HK-2 (cell line): ENCODE measurements at regions not wholly inside any gene's neighbourhood (a gene's known extent, or its start where the extent isn't known, plus 50 kb on each side); places are given as distances from the start of the nearest gene placed in this dataset.

Experiments
- DNase-seq: peaks from one replicate; pipeline ENCODE4 v3.0.0-alpha.2; 2018; ENCODE audit not compliant: unreplicated experiment

- DNase-seq: no peak
Measured at GRCh38 chr6:33863723-33864440, 60.1 kb upstream of the MLN start.

GRCh38 chr6:33863084-33863483 lies 59.3 kb upstream of the MLN start:
- DNase-seq: no peak

- no peak for DNase-seq
Measured at GRCh38 chr6:33862536-33862935, 58.7 kb upstream of the MLN start.

DNA sequence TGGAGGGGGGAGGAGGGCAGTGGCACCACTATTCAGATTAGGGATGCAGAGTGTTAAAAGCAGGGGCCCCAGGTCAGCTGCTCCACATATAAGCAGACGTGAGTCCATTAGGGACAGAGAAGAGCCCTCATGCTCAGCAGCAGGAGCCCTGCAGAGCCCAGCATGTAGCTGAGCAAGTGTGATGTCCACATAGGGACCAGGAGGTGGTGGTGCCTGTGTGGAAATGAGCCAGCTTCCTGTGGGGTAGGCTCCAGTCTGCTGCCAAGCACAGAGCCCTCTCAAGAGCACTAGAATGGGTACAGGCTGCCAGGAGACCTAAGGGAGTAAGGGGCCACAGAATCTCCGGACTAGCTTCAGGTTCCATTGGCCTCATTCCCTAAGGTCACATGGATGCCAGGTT lies 57.9 kb upstream of the MLN start:
- no peak for DNase-seq

DNA sequence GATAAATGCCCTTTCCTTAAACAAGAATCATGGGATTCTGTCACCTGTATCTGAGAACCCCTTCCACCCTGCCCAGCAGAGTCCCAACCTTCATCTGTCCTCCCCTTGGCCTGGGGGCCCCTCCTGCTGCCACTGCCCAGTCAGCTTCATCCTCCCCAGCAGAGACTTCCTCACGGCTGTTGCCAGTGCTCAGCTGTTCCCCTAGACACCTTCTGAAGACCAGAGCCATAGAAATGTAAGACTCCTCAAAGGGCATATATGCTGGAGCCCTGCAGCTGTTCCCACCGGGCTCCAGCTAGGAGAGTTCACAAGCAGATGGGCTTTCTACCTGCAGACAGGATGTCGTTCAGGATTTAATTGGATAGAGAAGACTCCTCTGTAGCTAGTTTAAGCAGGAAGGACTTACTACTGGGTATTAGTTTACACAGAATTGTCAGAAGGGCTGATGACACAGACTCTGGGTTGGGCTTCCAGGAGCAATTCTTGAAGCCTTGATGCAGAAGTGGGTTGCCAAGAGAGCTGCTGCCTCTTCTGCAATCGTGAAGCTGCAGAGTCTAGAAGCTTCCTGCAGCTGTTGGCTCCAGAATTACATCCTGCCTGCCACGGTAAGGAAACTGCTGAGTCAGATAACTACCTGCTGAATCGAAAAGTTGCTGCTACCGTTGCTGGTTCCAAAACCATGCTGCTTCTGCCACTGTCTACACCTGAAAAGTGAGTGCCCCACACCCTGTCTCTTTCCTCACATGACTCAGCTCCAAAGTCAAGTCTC lies 57.1 kb upstream of the MLN start:
- no peak for DNase-seq

DNA sequence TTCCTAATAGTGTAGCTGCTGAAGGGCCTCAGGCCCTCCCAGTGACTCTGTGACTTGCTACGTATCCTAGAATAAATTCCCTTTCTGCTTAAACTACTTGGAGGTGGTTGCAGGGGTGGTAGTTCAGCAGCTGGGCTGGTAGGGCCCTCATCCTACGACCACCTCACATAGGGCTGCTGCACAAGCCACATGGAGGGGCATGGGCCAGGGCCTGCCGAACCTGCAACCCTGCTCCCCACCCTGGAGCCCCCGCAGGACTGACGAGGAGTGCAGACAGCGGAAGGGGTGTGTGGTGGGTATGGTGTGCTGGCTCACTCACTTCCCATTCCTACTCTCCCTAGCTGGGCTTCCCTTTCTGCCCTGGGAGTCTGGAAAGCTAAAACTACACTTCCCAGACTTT lies 56.2 kb upstream of the MLN start:
- DNase-seq: no peak

DNA sequence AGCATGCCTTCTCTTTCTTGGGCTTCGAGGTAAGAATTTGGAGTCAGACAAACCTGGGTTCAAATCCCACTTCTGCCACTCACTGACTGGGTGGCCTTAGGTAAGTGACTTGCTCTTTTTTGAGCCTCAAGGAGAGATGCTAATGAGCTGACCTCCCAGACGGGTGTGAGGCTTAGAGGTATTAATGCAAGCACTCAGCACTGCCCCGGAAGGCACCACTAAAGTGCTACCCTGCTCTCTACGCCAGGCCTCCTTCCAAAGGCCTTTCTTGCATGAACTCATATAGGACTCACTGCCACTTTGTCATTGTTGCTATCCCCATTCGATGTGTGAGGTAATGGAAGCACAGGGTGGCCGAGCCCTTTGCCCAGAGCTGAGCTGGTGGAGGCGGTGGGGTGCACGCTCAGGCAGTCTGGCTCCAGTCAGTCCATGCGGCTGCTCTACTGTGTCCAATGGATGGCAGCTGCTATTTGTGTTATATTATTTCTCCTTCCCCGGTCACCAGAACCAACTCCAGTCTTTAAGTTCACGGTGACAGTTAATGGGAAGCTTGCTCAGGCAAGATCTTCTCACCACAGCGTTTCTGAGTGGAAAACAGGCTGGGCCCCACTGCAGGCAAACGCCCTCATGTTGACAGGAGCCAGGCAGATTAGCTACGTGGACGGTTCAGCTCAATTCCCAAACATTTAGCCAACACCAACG lies 55.2 kb upstream of the MLN start:
- DNase-seq: no peak

DNA sequence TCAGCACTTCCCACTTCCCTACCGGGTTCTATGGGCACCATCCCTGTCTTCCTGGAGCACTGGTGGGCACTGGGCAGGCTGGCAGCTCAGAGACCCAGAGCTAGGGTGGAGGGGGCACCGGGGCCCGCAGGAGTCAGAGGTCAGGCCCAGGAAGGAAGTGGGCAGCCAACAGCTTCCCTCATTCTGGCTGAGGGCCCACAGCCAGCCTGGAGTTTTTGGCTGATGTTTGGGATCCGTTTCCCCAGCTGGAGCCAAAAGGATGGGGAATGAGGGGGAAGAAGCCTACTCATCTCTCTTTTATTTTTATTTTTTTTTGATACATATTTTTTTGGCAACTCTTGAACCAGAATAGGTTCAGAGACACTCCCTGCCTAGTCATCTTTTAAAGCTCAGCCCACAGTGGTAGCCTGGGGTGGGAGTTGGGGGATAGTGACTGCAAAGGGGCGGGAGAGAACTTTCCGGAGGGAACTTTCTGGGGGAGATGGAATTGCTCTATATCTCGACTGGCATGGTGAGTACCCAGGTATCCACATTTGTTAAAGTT lies 54.2 kb upstream of the MLN start:
- no peak for DNase-seq

DNA sequence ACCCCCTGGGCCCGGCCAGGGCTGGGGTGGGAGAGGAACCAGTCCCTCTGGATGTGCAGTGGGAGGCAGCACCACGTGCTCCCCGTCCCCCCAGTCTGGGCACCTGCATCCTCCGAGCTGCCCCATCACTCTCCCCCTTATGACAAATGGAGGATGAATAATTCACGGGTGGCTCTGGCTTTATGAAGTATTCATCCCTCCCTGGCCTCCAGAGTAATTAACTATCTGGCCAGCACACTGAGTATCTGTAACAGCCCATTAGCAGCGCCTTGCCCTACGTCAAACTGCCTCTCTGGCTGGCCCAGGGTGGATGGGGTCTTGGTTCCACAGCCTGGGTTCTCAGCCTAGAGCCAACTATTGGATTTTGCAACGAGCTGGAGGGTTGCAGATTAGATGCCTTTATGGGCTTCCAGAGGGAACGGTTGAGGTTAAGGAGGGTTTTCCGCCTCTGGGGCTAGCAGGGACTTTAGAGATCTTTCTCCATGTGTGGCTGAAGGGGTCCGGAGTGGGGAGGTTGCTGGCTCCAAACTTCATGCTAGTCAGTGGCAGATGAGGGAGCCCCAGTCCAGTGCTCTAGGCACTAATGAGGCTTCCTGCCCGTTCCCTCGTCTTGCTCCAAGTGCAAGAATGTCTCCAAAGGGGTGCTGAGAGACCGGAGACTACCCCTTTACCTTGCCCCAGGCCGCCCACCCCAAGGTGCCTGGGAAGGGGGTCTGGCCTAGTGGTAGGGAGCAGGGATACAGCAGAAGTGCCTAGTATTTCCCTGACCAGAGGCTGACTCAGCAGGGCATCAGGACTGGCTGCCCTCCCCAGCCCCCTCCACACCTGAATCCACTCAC lies 53.5 kb upstream of the MLN start:
- DNase-seq: no peak

- DNase-seq: no peak
Measured at GRCh38 chr6:33856655-33857054, 52.9 kb upstream of the MLN start.

DNA sequence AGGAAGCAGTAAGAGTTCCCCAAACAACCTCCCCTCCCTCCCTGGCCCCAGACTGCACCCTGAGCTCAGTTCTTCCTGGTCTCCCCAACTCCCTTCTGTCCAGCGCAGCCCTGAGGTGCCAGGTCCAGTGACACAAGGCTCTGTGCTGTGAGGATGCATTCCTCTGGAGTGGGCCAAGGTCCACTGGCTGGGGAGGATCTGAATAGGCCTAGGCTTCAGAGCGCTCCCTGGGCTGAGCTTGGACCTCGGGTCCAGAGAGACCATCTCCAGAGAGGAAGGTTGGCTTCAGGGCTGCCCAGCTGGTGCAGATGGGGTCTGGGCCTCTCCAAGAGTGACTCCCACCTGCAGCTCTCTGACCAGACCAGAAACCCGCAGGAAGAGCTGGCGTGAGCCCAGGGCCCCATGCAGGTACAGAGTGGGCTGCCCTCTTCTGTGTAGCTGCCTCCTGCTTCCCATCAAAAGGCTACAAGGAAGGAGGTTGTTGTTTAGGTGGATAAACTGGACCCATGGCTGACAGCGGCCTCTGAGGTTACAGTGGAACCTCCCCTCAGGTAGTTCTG lies 52.3 kb upstream of the MLN start:
- DNase-seq: no peak

- peak; percentile 35 for DNase-seq
Measured at GRCh38 chr6:33854572-33855030, 50.8 kb upstream of the MLN start.

- no peak for DNase-seq
Measured at GRCh38 chr6:33853736-33854135, 49.9 kb upstream of the MLN start.
